ENCODE measurements at regions not wholly inside any gene's neighbourhood (a gene's known extent, or its start where the extent isn't known, plus 50 kb on each side); places are given as distances from the start of the nearest gene placed in this dataset.
"Not testable (repeated sequence)": the region's sequence is repeated elsewhere in the genome, so short reads cannot be mapped to it uniquely, and the experiment has no call there.

GRCh38 chr12:46647034-46647433 lies 178.8 kb downstream of the SLC38A4 start:
- Histone ChIP-seq H3K4me1 (ENCODE audit: control insufficient read depth in 2 of 2, insufficient read depth in 2 of 2, low read length in 1 of 2) (no peaks in the 10 kb centered on the region), H3K4me3 (ENCODE audit: low read depth in 1 of 2, low read length in 2 of 2) (no peak overlapping the region), H3K27ac (ENCODE audit: low read depth in 2 of 2, low read length in 1 of 2) (no peak overlapping the region), H3K36me3 (ENCODE audit: control insufficient read depth in 2 of 2, insufficient read depth in 2 of 2, low read length in 1 of 2) (no peaks in the 10 kb centered on the region), H3K27me3 (ENCODE audit: control insufficient read depth in 1 of 2, insufficient read depth in 2 of 2, low read length in 2 of 2) (no peaks in the 10 kb centered on the region), H3K9me3 (ENCODE audit: control insufficient read depth in 2 of 2, insufficient read depth in 1 of 2, low read depth in 1 of 2, low read length in 1 of 2) (no peaks in the 10 kb centered on the region)
- 70 to 79% methylated on average over 2 of the region's 2 CpGs for WGBS, 2 donors

- H3K27ac ChIP-seq (ENCODE audit: low read depth in 2 of 2, low read length in 1 of 2); H3K4me3 ChIP-seq (ENCODE audit: low read depth in 1 of 2, low read length in 2 of 2); H3K36me3 ChIP-seq (ENCODE audit: control insufficient read depth in 2 of 2, insufficient read depth in 2 of 2, low read length in 1 of 2); H3K4me1 ChIP-seq (ENCODE audit: control insufficient read depth in 2 of 2, insufficient read depth in 2 of 2, low read length in 1 of 2); H3K9me3 ChIP-seq (ENCODE audit: control insufficient read depth in 2 of 2, insufficient read depth in 1 of 2, low read depth in 1 of 2, low read length in 1 of 2); H3K27me3 ChIP-seq (ENCODE audit: control insufficient read depth in 1 of 2, insufficient read depth in 2 of 2, low read length in 2 of 2): not testable (repeated sequence)
- WGBS, 2 donors, result 94 to 100% methylated on average over 2 of the region's 2 CpGs
Measured at GRCh38 chr12:46641649-46642048, 184.1 kb downstream of the SLC38A4 start.

GRCh38 chr12:46635818-46636217 lies 190.0 kb downstream of the SLC38A4 start:
- Histone ChIP-seq H3K27ac (ENCODE audit: low read depth in 2 of 2, low read length in 1 of 2) (no peak overlapping the region), H3K4me1 (ENCODE audit: control insufficient read depth in 2 of 2, insufficient read depth in 2 of 2, low read length in 1 of 2) (no peaks in the 10 kb centered on the region), H3K4me3 (ENCODE audit: low read depth in 1 of 2, low read length in 2 of 2) (no peak overlapping the region), H3K9me3 (ENCODE audit: control insufficient read depth in 2 of 2, insufficient read depth in 1 of 2, low read depth in 1 of 2, low read length in 1 of 2) (peaks cover 0 to 8% of the 10 kb centered on the region in 2 donors), H3K36me3 (ENCODE audit: control insufficient read depth in 2 of 2, insufficient read depth in 2 of 2, low read length in 1 of 2) (no peaks in the 10 kb centered on the region), H3K27me3 (ENCODE audit: control insufficient read depth in 1 of 2, insufficient read depth in 2 of 2, low read length in 2 of 2) (no peaks in the 10 kb centered on the region)

DNA sequence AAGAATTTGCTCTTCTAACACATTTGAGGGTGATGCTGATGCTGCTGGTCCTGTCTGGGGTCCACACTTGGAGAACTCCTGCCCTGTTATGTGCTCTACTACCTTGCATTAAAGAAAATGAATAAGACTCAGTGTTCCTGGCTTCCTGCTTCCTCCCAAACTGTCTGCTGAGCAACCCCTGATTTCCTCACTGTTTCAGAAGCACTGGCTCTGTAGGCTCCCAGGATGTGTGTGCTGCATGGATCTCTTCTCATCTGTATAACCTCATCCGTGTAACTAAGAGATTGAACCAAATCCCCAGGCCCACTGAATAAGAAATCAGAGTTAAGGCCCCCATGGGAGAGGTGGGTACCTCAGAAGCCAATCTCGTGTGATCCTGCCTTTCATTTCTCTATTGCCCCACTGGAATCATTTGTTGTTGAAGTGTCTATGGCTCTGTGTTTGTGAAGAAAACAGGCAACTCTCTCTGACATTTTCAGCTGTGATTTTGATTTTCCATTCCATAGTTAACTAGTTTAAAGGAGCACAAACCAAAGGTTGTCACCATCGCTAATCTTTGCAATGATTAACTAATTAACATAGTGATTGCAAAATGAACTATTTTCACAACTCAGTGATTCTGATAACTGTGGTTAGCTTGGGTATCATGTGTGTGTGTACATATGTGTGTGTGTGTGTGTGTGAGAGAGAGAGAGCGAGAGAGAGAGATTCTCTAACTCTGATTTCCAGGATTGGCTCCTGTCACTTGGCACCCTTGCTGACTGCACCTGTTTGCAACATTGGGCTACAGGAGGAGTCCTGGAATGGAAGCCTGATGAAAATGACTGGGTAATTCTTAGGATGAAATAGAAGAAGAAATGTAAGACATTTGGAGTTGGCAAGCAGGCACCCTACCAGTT lies 196.2 kb downstream of the SLC38A4 start:
- Histone ChIP-seq H3K27me3 (ENCODE audit: control insufficient read depth in 1 of 2, insufficient read depth in 2 of 2, low read length in 2 of 2) (no peaks in the 10 kb centered on the region), H3K4me1 (ENCODE audit: control insufficient read depth in 2 of 2, insufficient read depth in 2 of 2, low read length in 1 of 2) (no peaks in the 10 kb centered on the region), H3K4me3 (ENCODE audit: low read depth in 1 of 2, low read length in 2 of 2) (no peak overlapping the region), H3K36me3 (ENCODE audit: control insufficient read depth in 2 of 2, insufficient read depth in 2 of 2, low read length in 1 of 2) (no peaks in the 10 kb centered on the region), H3K9me3 (ENCODE audit: control insufficient read depth in 2 of 2, insufficient read depth in 1 of 2, low read depth in 1 of 2, low read length in 1 of 2) (no peaks in the 10 kb centered on the region), H3K27ac (ENCODE audit: low read depth in 2 of 2, low read length in 1 of 2) (no peak overlapping the region)
- WGBS, 2 donors, result 77 to 88% methylated on average over 4 of the region's 4 CpGs

DNA sequence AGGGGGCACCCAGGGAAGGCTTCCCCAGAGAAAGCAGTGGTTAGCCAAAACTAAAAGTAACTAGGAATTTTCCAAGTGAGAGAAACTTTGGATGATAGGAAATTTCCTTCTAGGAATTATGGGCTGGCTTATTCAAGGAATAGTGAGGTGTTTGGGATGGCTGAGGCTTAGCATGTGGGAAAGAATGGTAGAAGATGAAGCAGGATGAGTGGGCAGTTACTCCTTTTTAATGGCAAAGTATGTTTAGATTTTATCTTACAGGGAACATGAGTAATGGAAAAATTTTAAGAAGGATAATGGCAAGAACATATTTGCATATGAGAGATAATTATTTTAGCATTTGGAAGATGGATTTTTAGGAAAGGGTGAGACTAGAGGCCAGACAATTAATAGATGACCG lies 197.6 kb downstream of the SLC38A4 start:
- H3K27ac ChIP-seq (ENCODE audit: low read depth in 2 of 2, low read length in 1 of 2), result no peak overlapping the region
- no peaks in the 10 kb centered on the region for H3K4me1 ChIP-seq (ENCODE audit: control insufficient read depth in 2 of 2, insufficient read depth in 2 of 2, low read length in 1 of 2)
- WGBS, 2 donors, result 88 to 95% methylated on average over 1 of the region's 1 CpG
- H3K27me3 ChIP-seq (ENCODE audit: control insufficient read depth in 1 of 2, insufficient read depth in 2 of 2, low read length in 2 of 2), result no peaks in the 10 kb centered on the region
- no peaks in the 10 kb centered on the region for H3K36me3 ChIP-seq (ENCODE audit: control insufficient read depth in 2 of 2, insufficient read depth in 2 of 2, low read length in 1 of 2)
- no peak overlapping the region for H3K4me3 ChIP-seq (ENCODE audit: low read depth in 1 of 2, low read length in 2 of 2)
- H3K9me3 ChIP-seq (ENCODE audit: control insufficient read depth in 2 of 2, insufficient read depth in 1 of 2, low read depth in 1 of 2, low read length in 1 of 2), result no peaks in the 10 kb centered on the region

- no peaks in the 10 kb centered on the region for H3K27me3 ChIP-seq (ENCODE audit: control insufficient read depth in 1 of 2, insufficient read depth in 2 of 2, low read length in 2 of 2)
- no peak overlapping the region for H3K4me3 ChIP-seq (ENCODE audit: low read depth in 1 of 2, low read length in 2 of 2)
- H3K4me1 ChIP-seq (ENCODE audit: control insufficient read depth in 2 of 2, insufficient read depth in 2 of 2, low read length in 1 of 2), result no peaks in the 10 kb centered on the region
- WGBS, 2 donors, result 92 to 95% methylated on average over 3 of the region's 3 CpGs
- no peak overlapping the region for H3K27ac ChIP-seq (ENCODE audit: low read depth in 2 of 2, low read length in 1 of 2)
- H3K36me3 ChIP-seq (ENCODE audit: control insufficient read depth in 2 of 2, insufficient read depth in 2 of 2, low read length in 1 of 2), result no peaks in the 10 kb centered on the region
- no peaks in the 10 kb centered on the region for H3K9me3 ChIP-seq (ENCODE audit: control insufficient read depth in 2 of 2, insufficient read depth in 1 of 2, low read depth in 1 of 2, low read length in 1 of 2)
Measured at GRCh38 chr12:46627686-46628085, 198.1 kb downstream of the SLC38A4 start.

DNA sequence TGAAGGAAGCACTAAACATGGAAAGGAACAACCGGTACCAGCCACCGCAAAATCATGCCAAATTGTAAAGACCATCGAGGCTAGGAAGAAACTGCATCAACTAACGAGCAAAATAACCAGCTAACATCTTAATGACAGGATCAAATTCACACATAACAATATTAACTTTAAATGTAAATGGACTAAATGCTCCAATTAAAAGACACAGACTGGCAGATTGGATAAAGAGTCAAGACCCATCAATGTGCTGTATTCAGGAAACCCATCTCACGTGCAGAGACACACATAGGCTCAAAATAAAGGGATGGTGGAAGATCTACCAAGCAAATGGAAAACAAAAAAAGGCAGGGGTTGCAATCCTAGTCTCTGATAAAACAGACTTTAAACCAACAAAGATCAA lies 206.3 kb downstream of the SLC38A4 start:
- H3K4me1 ChIP-seq (ENCODE audit: control insufficient read depth in 2 of 2, insufficient read depth in 2 of 2, low read length in 1 of 2); H3K27me3 ChIP-seq (ENCODE audit: control insufficient read depth in 1 of 2, insufficient read depth in 2 of 2, low read length in 2 of 2); H3K36me3 ChIP-seq (ENCODE audit: control insufficient read depth in 2 of 2, insufficient read depth in 2 of 2, low read length in 1 of 2); H3K27ac ChIP-seq (ENCODE audit: low read depth in 2 of 2, low read length in 1 of 2); H3K4me3 ChIP-seq (ENCODE audit: low read depth in 1 of 2, low read length in 2 of 2); H3K9me3 ChIP-seq (ENCODE audit: control insufficient read depth in 2 of 2, insufficient read depth in 1 of 2, low read depth in 1 of 2, low read length in 1 of 2): not testable (repeated sequence)
- 96 to 99% methylated on average over 3 to 4 of the region's 5 CpGs for WGBS, 2 donors

DNA sequence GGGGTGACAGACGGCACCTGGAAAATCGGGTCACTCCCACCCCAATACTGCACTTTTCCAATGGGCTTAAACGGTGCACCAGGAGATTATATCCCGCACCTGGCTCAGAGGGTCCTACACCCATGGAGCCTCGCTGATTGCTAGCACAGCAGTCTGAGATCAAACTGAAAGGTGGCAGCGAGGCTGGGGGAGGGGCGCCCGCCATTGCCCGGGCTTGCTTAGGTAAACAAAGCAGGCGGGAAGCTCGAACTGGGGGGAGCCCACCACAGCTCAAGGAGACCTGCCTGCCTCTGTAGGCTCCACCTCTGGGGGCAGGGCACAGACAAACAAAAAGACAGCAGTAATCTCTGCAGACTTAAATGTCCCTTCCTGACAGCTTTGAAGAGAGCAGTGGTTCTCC lies 208.1 kb downstream of the SLC38A4 start:
- WGBS, 2 donors, result 87 to 89% methylated on average over 11 of the region's 11 CpGs

DNA sequence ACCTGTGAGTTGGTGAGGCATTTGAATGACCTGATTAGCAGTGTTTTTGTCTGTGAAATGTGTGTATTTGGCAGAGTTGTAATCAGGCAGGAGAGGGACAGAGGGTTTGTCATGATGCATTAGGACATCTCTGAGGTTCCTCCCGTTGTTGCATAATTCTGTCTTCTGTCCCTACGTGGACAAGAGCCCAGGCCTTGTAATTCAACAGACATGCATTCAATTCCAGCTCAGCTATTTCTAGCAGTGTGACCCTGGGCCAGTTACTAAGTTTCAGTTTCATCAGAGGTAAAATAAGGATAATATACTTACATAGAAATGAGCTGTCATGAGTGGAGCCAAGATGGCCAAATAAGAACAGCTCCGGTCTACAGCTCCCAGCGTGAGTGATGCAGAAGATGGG lies 208.6 kb downstream of the SLC38A4 start:
- Histone ChIP-seq H3K36me3 (ENCODE audit: control insufficient read depth in 2 of 2, insufficient read depth in 2 of 2, low read length in 1 of 2) (no peaks in the 10 kb centered on the region), H3K4me1 (ENCODE audit: control insufficient read depth in 2 of 2, insufficient read depth in 2 of 2, low read length in 1 of 2) (no peaks in the 10 kb centered on the region), H3K27ac (ENCODE audit: low read depth in 2 of 2, low read length in 1 of 2) (no peak overlapping the region), H3K27me3 (ENCODE audit: control insufficient read depth in 1 of 2, insufficient read depth in 2 of 2, low read length in 2 of 2) (no peaks in the 10 kb centered on the region), H3K9me3 (ENCODE audit: control insufficient read depth in 2 of 2, insufficient read depth in 1 of 2, low read depth in 1 of 2, low read length in 1 of 2) (no peaks in the 10 kb centered on the region), H3K4me3 (ENCODE audit: low read depth in 1 of 2, low read length in 2 of 2) (no peak overlapping the region)
- WGBS, 2 donors, result 71% methylated on average over 4 of the region's 4 CpGs

More for the DNA sequence above, 208.1 kb downstream of the SLC38A4 start:
- H3K4me3 ChIP-seq (ENCODE audit: low read depth in 1 of 2, low read length in 2 of 2); H3K4me1 ChIP-seq (ENCODE audit: control insufficient read depth in 2 of 2, insufficient read depth in 2 of 2, low read length in 1 of 2); H3K27ac ChIP-seq (ENCODE audit: low read depth in 2 of 2, low read length in 1 of 2); H3K36me3 ChIP-seq (ENCODE audit: control insufficient read depth in 2 of 2, insufficient read depth in 2 of 2, low read length in 1 of 2); H3K9me3 ChIP-seq (ENCODE audit: control insufficient read depth in 2 of 2, insufficient read depth in 1 of 2, low read depth in 1 of 2, low read length in 1 of 2); H3K27me3 ChIP-seq (ENCODE audit: control insufficient read depth in 1 of 2, insufficient read depth in 2 of 2, low read length in 2 of 2): not testable (repeated sequence)

DNA sequence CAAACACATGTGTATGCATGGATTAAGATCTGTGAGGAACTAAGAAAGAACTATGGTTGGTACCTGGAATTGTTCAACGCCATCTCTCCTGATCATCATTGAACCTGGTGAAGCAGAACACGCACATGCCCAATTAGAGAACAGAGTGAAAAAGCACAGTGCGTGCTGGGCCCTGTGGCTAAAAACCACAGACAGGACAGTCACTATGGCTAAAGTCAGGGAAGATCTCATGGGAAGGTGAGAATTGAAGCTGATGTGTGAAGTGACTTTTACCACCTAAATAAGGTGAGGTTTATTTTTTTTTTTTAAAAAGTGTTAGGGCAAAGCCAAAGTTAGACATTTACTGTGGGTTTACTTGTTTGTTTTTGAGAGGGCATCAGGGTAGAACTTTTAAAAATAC lies 215.0 kb downstream of the SLC38A4 start:
- no peak overlapping the region for H3K4me3 ChIP-seq (ENCODE audit: low read depth in 1 of 2, low read length in 2 of 2)
- no peak overlapping the region for H3K27ac ChIP-seq (ENCODE audit: low read depth in 2 of 2, low read length in 1 of 2)
- no peaks in the 10 kb centered on the region for H3K9me3 ChIP-seq (ENCODE audit: control insufficient read depth in 2 of 2, insufficient read depth in 1 of 2, low read depth in 1 of 2, low read length in 1 of 2)
- no peaks in the 10 kb centered on the region for H3K4me1 ChIP-seq (ENCODE audit: control insufficient read depth in 2 of 2, insufficient read depth in 2 of 2, low read length in 1 of 2)
- no peaks in the 10 kb centered on the region for H3K27me3 ChIP-seq (ENCODE audit: control insufficient read depth in 1 of 2, insufficient read depth in 2 of 2, low read length in 2 of 2)
- H3K36me3 ChIP-seq (ENCODE audit: control insufficient read depth in 2 of 2, insufficient read depth in 2 of 2, low read length in 1 of 2), result no peaks in the 10 kb centered on the region
- WGBS, 2 donors, result 98% methylated on average over 3 of the region's 3 CpGs
